Anterior cingulate cortex (tissue), 58 donors: ENCODE measurements at regions not wholly inside any gene's neighbourhood (a gene's known extent, or its start where the extent isn't known, plus 50 kb on each side); places are given as distances from the start of the nearest gene placed in this dataset.
A peak's percentile ranks its signal among the peaks of the same experiment; 100 is the strongest.

Source experiments
- DNase-seq, 58 donors: peaks; one replicate each; lab custom pipeline; 2025; lab: John Stamatoyannopoulos, UW

DNA sequence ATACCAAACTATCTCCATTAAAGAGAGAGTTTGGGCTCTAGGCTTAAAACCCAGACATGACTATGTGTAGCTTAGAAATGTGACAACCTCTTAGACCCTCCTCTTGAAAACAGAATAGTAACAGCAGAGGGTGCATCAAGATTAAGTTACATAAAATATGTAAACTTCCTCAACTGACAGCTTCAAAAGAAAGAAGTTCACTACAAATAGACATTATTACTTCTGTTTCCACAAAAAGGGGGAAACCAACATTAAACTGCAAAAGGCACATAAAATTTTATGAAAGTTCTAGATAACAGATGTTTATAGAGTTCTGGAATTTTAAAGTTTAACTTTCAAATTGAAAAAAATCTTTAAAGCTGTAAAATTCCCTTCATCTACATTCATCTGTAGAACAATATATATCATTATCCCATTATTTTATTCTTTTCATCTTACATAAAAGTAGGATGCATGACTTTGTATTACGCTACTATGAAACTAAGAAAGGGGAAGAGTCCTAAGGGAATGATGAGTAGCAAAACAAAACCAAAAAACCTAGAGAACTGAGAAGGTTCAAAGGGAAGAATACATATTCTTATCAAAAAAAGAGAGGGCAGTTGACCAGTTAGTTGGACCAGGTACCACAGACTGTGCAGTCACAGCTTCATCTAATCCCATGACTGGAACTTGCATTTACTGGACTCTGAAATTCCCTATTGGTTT is 177.0 kb downstream of the SIPA1L2 start:
- no peak for DNase-seq

DNA sequence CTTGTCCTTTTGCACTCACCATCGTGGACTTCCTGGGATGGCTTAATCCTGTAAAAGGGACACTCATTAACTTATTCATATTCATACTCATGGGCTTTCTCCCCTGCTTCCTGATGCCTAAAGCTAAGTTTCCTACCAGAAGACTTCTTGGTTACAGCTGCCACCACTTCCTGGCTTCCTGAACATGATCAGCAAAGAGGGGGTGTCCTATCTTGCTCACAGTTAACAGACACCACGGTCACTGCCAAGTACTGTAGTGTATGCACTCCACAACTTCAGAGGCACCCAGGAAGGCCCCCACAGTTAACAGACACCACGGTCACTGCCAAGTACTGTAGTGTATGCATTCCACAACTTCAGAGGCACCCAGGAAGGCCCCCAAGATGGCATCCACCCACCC is 177.8 kb downstream of the SIPA1L2 start:
- no peak for DNase-seq

DNA sequence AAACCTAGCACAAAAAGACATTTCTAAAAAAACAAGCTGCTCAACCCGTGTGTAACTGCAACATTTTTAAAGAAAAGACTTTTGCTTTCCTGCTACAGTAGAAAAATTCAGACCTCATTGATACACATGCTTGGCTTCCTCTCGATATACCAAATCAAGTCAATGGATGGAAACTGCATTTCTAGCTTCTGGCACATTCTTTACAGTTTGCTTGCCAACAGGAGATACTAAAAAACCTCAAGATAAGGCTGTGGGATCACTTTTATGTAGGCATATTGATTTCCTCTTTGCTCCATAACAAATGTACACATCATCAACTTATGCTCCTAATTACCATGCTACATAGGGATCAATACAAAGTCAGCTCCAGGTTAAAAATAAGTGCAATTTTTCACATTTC is 178.4 kb downstream of the SIPA1L2 start:
- DNase-seq: no peak

DNA sequence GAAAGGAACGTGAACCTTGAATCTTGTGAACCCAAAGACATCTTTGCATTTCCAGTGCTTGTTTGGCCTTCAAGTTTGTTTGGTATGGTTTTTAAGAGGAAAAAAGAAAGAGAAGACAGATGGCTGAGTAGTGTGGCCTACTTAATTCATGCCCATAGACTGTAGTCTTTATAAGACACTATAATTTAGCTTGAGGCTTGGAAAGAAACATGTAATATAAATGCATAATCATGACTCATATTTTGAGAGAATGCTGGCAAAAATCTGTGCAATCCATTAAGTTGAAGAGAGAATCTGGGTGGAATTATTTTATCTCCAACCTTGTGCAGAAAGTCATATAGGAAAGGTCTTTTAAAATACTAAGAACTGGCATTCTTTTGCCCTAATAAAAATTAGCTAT is 179.3 kb downstream of the SIPA1L2 start:
- no peak for DNase-seq

DNA sequence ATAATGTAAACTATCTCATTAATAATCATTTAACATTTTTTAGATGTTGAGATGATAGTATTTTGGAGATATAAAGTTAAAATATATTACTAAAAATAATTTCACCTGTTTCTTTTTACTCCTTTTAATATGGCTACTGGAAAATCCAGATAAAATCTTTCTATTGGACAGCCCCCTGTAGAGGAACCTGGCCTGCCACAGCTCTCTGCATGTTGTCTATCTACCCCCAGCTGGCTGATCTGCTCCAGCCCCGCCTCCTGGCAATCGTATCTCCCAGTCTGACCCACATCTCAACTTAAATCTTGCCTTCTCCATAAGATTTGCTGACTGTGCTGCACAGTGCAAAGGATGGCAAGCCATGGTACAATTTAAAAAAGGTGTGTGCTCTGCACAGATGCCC is 182.8 kb downstream of the SIPA1L2 start:
- no peak for DNase-seq

DNA sequence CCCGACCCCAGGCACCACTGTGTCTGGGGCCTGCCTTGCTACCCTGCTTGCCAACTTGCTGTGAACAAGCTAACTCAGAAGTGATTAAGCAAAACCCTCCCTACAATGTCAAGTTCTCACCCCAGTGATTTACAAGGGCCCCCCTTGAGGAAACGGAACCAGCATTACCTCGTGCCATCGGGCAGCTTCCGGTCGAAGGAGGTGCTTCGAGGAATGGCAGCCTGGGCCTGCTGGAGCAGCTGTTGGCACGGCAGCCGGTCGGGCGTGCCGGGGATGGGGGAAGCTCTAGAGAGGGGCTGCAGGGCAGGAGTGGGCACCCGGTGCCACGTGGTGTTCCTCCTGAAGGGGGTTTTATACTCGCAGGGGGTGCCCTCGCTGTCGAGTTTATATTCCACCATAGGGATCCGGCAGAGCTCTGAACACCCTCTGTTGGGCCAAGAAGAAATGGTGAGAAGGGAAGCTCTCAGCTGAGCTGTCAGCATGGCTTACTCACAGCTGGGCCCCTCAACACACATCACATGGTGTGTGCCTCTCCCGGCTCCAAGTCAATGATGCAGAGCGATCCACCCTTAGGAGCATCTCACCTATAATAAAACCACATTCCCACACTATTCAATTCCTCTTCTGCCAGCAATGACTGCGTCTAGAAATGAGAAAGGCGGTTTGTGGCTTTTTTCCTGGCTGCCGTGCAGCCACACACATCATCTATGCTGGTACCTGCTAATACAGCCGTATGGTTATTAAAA is 184.4 kb downstream of the SIPA1L2 start:
- DNase-seq: no peak

DNA sequence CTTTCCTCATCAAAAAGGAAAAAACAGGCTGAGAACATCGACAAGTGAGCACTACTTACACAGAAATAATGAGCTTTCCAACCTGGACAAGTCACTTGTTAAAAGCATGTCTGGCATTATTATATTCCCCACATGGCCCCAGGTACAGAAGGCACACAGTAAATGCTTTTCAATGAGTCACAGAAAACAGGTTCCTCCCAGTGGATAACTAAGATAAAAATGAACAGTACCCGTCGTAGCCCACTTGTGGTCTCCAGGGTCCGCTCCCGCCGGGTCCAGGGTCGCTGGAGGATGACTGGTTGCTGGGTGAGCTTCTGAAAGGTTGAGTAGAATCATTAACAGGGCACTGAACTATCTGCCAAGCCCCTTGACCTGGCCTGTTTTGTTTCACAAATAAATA is 186.6 kb downstream of the SIPA1L2 start:
- no peak for DNase-seq

DNA sequence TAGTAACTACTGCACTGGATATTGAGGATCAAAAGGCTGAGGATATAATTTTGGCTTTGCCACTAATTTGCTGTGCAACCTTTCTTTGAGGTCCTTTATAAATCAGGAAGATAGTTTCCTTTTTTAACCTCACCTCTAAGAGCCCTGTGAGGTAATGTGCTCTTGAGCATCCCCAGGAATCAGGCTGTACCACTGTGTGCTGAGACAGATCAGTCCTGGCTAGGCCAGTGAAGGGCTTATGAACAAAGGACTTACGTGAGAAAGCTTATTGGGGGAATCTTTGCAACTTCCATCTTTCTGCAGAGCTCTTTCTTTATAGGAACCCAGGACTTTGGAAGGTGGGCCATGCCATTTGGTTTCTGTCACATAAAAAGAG is 188.9 kb downstream of the SIPA1L2 start:
- no peak for DNase-seq

DNA sequence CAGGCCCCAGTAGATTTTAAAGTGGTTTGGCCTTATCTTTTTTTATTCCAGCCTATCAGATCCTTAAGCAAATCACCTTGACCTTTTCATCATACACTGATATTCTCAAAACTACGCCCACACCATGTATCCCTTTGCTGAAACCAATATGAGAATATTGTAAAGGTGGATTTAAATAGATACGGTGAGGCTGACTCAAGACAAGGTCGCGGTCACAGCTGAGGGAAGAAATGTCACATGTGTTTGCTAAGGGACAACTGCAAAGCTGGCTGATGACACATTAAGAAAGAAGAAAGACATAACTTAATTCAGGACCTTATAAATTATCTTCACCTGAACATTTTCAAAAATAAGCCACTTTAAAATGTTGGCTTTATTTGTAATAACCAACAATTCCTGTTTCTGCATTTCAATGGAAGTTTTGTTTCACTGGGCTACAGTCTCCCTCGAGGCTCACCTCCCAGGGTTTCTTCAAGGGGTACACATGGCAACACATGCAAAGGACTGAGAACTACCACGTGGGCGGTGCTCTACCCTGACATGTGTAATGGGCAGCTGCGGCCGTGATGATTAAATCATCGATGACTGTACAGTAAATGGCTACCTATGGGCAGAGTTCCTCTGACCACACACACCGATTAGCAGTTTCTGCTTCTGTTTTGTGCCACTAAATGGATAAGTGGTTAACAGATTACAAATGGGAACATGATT is 189.5 kb downstream of the SIPA1L2 start:
- no peak for DNase-seq

DNA sequence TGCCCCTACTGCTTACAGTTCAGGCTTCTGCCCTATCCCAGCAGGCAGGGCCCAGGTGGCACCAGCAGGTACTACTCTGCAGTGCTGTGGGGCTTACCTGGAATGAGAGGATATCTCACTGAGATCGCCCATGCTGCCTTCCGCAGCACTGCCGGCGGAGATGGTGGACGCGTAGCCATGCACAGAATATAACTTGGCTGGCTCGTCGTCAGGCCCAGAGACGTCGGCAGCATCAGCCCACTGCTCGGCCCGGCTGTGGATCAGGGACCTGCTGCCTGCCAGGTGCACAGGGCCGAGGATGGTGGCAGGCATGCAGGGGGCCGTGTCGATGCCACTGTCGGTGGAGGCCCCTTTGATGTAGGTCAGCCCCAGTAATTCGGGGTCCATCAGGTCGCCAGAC is 190.9 kb downstream of the SIPA1L2 start:
- DNase-seq: no peak

DNA sequence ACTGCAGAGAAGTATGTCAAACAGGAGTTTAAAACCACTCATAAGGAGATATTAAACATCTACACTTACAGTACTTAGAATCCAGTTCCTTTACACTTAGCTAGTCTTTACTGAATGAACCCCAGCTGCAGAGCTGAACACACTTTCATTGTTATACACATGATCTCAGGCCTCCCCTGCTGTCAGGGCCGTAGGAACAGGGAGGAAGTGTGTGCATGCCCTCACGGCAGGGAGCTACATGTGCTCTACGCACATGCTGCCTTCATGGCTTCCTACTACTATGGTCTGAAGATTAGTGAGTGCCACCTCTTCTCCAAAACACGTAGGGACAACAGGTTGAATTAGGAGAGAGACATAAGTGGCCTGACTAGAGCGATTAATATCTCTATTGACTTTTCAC is 191.5 kb downstream of the SIPA1L2 start:
- peak in 6 of 58 donors; percentile 5 to 26 (median 16) for DNase-seq

DNA sequence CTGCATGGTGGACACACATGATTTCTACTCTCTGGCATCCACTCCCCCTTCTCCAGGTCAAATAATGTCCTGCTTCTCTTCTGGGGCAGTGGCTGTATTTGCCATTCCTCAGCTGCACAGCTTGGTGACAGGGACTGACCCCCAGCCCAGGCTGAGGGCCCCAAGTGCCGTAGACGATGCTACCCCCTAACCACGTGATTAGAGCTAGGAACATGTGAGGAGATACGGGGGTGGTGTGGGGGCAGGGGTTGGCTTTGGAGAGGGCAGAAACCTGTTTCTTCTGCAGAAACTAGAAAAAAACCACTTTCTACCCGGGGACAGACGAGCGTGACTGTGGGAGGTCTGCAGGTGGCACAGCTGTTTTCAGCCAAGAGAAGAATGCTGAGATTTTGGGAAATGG is 192.4 kb downstream of the SIPA1L2 start:
- no peak for DNase-seq

DNA sequence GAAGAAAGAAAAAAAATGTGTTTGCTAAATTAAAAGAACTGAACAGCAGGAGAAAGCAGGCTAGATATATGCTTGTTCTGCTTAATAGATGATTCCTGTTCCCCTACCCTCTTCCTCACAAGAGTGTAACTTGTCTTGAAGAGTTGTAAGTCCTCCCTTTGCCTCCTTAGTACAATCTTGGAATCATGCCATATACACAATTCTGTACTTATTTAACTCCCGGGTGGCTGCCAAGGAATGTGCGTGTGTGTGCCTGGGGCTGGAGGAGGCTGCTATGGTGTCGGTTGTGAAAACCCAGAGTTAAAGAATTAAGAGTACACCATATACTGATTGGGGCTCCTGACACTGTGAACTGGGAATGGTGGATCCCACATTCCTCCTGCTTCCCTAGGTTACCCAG is 194.2 kb downstream of the SIPA1L2 start:
- no peak for DNase-seq

DNA sequence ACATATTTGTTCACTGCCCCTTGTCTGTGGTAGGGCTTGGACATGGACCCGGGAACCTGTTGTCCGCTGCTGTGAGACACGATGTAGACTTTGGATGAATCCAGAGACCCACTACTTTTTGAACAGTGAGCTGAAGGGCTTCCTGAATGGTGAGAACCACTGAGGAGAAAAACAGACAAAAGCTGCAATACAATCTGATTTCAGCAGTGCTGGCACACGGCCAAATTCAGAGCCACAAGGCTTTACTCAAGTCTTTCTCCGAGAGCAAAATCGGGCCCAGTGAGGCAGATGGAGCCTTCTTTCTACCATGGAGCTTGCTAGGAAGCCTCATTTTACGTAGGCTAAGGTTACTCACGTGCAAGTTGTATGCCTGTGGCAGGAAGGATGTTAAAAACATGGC is 197.6 kb downstream of the SIPA1L2 start:
- peak in 15 of 58 donors; percentile 4 to 60 (median 22) for DNase-seq

DNA sequence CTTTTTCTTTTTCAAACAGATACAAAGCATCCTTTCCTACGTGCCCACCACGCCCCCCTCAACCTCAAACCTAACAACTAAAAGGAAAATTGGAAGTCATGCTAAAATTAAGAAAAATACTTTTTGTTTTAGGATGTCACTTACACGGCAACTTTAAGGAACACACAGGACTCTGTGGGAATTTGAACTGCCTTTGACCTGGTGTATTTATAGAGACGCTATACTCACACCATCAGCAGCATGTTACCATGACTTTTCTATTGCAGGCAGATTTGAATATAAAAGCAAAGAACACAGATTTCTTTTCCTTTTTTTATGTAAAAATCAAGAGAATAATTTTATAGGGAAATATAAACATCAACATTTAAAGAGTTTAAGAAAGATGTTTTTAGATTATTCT is 198.2 kb downstream of the SIPA1L2 start:
- no peak for DNase-seq

DNA sequence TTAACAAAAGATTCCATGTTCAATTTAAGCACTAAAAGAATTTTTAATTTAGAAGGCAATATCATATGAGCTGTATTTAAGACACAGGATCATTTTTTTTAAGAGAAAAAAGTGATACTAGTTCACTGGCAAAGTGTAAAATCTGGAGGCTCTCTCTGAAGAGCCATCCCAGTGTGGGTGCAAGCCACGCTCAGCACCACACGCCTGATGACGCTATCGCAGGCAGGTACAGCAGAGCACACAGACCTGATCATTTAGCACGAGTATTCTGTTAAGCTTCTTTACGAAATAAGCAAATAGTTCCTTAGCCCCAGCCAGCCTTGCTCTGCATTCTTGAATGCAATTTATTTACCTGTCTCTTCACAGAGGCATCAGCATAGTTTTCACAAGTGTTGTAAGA is 198.6 kb downstream of the SIPA1L2 start:
- DNase-seq: no peak

DNA sequence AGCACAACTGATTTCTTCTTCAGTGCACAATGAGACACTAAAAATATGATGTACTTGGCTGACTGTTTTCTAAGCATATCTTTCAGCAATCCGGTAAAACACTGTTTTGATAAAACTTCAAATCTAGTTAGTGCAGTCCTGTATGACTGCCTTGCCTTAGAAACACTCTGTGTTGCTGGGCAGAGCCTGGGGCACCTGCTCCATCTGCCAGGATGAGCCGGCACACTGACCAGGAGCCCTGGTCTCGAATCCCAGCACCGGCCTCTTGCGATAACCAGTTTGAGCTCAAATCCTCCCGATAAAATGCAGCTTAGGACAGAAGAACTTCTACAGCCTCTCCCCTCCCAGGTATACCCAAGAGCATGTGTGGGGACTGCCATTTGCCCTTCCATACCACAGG is 199.5 kb downstream of the SIPA1L2 start:
- no peak for DNase-seq

DNA sequence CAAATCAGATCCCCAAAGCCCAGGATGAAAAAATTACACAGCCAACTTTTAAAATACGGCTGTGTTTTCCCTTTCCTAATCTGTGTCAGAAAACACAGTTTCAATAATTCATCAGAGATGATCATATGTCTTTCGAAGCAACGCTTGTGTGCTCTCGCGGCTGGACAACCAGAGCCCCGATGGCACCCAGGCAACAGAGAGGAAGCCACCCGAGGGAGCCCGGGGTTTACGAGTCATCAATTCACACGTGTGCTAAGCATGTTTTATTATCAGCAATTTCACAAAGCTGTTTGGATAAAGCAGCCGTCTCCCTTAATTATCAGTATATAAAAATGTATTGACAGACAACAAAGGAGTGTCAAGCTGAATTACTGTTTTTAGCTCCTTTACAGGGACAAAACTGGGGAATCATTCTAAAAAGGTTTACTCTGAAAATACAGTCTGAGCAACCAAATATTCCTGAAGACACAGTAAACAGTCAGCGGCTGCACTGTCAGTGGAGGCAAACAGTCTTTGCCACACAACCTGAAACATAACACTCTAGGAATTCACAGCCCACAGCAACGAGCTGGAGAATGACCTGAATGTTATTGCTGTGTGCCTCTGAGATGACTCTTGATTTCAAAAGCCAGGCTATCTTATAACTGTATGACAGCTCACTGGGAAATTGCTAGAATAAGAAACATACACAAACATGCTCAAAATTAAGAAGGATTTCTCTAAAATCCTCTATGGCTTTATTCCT is 201.0 kb downstream of the SIPA1L2 start:
- no peak for DNase-seq

DNA sequence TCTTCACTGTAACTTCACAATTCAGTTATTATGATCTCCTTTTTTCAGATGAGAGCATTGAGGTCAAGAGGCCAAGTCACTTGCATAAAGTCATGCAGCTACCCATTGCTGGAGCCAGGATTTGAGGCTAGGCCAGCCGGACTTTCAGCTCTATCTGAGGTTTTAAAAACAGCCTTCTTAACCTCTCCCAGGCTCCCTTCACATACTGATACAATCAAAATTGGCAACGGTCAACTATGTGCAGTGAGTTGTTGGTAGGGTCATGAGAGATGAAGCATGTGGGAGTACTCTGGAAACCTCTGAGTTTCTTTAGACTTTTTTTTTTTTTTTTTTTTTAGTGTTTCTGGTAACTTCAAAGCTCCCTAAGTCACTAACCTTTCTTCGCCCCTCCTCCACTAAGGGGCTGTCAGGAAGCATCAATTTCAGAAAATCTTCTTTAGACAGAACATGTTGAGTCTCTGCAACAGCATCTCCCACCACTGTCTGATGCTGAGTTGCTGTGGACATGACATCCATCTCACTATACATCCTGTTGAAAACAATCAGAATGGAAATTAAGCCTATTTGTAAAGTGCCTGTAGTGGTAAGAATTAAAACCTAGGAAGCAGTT is 201.8 kb downstream of the SIPA1L2 start:
- no peak for DNase-seq

DNA sequence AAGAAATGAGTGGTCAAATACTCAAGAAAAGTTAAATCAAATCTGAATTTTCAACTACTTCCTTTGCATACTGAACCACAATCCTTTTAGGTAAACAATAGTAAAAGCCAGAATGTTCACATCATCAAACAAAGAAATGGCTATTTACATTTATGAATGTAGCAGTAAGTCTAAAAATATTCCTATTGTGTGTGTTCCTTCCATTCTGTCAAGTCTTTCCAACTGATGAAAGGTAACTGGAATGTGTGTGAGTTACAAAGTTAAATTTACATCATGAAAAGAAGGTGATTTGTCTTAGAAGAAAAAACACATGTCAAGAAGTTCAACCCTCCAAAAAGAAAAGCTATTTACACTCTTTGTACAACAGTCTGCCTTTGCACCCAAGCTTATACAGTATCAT is 203.1 kb downstream of the SIPA1L2 start:
- DNase-seq: no peak

DNA sequence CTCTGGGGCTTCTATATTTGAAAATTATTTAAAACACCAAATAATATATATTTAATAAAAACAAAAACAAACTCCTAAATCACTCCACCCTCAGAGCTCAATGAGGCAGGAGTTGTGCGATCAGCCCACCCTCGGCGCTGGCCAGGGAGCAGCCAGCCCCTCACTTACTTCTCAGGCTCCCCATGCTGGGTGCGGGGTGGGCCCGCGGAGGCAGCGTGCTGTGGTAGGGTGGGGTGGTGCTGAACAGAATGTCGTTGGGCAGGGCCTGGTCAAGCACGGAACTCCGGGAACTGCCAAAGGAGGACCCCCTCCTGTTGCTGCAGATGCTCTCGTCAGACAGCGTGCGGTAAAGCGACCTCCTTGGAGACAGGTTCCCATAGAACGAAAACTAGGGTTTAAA is 204.5 kb downstream of the SIPA1L2 start:
- DNase-seq: no peak
